GM18868 (cell line): ENCODE measurements at regions not wholly inside any gene's neighbourhood (a gene's known extent, or its start where the extent isn't known, plus 50 kb on each side); places are given as distances from the start of the nearest gene placed in this dataset.
A peak's percentile ranks its signal among the peaks of the same experiment; 100 is the strongest.
"Not testable (repeated sequence)": the region's sequence is repeated elsewhere in the genome, so short reads cannot be mapped to it uniquely, and the experiment has no call there.

Experiments
- ATAC-seq: cut with Tn5 transposase; IDR thresholded peaks from one replicate; pipeline ENCODE4 v1.9.1; 2021; ENCODE audit warnings: mild to moderate bottlenecking, moderate library complexity; ENCODE audit not compliant: unreplicated experiment

DNA sequence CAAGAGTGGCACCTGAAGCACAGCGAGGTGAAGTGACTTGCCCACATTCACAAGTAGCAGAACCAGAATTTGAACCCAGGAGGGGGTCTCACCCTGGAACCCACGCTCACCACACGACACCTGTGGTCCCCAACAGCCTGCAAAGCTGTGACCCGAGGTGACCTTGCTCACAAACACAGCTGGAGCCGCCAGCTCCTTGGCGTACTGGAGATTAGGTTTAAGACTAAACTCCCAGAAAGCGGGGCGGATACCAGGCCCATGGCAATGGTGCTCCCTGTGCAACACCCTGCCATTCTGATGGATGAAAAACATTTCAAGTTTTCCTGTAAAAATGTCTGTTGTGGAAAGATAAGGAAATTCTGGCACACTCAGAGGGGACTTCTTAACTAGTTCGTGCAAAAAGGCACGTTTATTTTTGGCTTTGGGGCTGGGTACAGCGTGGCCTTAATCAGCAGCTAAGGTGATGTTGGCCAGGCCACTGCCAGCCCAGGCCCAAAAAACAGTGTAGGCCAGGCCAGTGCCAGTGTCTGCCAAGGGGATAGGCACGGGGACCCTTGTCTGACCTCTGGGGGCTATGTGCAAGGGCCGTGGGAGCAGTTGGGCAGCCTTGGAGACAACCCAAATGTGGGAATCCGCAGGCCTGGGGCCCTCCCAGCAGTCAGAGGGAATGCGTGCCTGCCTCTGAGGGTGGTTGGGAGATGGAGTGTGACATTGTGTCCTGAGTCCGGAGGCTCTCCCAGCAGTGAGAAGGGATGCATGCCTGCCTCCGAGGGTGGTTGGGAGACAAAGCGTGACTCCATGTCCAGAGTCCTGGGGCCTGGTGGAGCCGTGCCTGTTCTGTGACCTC, 185.0 kb upstream of the HS6ST1 start:
- ATAC-seq: peak; percentile 11

DNA sequence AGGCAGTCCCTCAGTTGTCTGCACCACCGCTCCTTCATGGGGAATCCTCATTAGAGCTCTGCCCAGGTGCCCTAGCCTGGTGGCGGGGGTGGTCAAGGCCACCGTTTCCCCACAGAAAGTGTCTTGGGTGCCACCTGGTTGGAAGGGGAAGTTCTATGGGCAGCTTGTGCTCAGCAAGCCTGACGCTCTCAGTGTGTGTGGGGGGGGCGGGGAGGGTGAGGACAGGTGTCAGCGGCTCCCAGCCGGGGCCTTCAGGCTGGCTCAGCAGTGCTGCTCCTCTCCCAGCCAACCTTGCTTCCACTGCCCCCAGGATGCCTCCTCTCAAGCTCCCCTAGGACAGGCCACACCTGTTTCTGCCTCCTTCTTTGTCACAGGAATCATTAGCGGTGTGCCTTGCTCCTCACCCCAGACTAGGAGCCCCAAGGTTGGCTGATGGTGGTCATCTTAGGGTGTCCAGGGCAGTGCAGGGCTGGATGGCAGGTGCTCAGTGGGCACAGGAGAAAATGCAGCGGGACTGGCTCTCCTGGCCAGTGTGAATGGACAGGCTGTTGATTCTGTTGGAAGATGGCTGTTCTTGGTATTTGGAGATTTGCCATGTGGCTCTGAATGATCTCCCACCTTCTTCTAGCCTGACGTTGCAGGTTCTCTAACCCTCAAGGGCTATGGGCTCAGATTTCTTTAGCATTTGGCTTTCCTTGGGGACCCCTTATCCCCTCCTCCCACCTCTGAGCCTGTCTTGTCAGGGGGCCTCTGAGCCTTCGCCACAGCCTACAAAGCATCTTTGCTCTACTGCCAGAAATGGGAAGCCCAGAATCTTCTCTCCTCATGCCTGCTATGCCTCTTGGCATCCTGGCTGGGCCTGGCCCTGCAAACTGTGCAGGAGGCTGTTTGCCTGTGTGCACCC, 185.8 kb upstream of the HS6ST1 start:
- peak; percentile 64 for ATAC-seq

GRCh38 chr2:128505150-128505490, 186.5 kb upstream of the HS6ST1 start:
- no peak for ATAC-seq

- no peak for ATAC-seq
These were observed 187.2 kb upstream of the HS6ST1 start for GRCh38 chr2:128505575-128506526.

DNA sequence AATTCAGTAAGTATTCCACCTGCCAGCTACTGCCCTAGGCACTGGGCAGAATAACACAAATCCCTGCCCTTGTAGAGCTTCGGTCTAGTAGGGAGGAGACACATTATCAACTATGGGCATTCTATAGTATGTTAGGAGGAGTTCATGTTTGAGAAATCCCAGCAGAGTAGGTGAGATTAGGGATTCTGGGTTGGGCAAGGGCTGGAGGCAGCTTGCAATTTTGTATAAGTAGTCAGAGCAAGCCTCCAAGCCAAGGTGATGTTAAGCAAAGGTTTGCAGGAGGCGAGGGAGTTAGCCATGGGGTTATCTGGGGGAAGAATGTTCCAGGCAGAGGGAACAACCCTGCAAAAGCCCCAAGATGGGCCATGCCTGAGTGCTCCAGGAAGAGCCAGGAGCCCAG, 187.9 kb upstream of the HS6ST1 start:
- ATAC-seq: no peak

DNA sequence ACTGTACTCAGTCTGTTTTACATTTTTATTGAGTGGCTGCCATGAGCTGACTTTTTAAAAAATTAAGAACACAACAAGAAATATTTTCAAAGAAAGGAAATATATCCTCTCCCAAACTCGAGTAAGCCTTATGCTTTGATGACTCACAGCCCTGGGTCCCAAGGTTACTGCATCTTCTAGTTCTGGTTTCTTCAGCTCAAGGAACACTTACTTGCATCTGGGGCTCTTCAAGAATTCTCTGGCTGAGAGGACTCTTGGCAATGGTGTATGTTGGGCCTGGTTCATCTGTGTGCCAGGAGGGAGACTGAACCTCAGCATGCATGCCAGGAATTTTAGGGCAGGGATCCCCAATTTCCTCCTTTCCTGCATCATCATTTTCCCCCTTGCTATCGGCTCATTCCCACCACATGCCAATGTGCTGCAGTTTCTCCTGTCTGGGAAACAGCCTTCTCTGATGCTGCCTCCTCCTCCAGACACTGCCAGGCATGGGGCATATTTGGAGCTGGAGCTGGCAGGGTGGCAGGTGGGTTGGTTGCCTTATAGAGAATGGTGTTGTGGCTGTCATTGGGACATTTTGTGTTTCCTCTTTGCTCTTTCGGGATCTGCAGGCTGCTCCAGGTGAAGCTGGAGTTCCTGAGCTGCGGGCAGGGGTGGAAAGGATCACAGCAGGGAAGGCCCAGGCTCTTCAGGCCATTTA, 192.2 kb upstream of the HS6ST1 start:
- ATAC-seq: no peak

DNA sequence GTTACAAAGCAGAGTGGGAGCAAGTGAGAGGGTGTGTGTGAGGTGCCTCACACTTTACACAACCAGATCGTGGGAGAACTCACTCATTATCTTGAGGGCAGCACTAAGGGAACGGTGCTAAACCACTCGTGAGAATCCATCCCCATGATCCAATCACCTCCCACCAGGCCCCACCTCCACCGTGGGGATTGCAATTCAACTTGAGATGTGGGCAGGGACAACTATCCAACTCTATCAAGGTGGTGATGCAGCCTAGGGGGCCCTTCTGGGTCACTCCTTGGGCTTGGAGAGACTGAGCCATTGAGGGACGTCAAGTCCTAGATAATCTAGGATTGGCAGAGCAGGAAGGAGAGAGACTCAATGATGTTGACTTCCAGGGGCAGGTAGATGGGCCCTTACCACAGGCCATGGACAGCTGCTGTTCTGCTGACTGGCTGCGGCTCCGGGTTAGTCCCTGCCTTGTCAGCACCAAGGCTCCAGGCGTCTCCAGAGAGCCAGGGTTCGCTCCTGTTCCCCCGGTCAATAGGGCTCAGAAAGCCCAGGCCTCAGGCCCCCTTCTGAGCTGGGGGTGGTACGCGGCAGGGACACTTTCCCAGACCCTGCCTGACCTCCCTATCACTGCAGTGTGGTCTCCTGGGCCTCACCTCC, 193.2 kb upstream of the HS6ST1 start:
- ATAC-seq: no peak

GRCh38 chr2:128512379-128513115, 193.9 kb upstream of the HS6ST1 start:
- no peak for ATAC-seq

GRCh38 chr2:128513116-128513960, 194.7 kb upstream of the HS6ST1 start:
- peak; percentile 12 for ATAC-seq

DNA sequence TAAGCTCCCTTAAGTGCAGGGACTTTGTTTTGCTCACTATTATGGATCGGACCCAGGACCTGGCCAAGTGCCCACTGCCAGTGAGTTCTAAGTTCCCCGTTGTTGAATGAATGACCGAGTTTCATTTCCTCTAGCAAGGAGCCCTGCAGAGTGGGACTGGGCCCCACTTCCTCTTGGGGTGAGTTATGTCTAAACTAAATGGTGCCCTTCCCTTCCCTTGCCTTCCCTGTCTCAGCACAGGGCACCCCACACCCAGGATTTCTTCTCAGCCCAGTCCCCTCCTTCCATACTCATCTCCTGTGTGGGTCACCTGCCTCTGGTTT, 195.3 kb upstream of the HS6ST1 start:
- peak; percentile 92 for ATAC-seq

DNA sequence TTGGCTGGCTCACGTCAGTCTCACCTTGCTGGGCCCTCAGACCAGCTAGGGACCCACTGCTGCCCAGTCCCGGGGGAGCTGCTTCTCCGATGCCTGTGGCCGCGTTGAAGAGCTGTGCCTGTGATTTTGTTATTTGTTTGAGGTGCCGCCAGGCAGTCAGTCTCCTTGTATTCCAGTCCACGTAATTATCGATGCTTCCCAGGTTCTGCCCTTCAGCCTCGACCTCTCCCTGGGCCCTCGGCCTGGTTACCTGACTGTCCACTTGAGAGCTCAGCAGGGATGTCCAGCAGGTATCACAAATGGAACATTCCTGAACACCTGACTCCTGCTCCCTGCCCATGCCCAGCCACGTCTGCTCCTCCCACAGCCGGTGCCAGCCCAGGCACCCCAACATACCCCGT, 195.9 kb upstream of the HS6ST1 start:
- no peak for ATAC-seq

- no peak for ATAC-seq
These were observed 198.3 kb upstream of the HS6ST1 start for GRCh38 chr2:128516938-128517337.

- not testable (repeated sequence) for ATAC-seq
These were observed 200.4 kb upstream of the HS6ST1 start for GRCh38 chr2:128519028-128519427.

GRCh38 chr2:128519517-128520215, 201.0 kb upstream of the HS6ST1 start:
- ATAC-seq: no peak

GRCh38 chr2:128520340-128520739, 201.7 kb upstream of the HS6ST1 start:
- no peak for ATAC-seq

GRCh38 chr2:128520791-128521190, 202.1 kb upstream of the HS6ST1 start:
- peak; percentile 93 for ATAC-seq

DNA sequence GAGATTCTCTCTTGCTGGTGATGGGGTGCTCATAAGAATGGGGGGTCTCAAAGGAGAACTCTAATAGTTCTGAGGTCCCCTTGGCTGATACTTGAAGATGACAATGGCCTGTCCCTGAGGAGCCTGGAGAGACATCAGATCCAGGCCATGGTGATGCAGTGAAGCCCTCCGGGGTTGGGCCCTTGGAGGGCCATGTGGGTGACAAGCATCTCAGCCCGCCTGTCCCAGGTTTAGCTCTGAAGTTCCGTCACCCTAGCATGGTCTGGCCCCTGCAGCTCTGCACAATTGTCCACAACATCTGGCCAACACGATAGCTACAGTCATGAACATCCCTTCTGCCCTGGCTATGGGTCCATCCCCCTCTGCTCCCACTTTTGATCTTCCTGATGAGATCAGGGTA, 202.8 kb upstream of the HS6ST1 start:
- ATAC-seq: no peak

DNA sequence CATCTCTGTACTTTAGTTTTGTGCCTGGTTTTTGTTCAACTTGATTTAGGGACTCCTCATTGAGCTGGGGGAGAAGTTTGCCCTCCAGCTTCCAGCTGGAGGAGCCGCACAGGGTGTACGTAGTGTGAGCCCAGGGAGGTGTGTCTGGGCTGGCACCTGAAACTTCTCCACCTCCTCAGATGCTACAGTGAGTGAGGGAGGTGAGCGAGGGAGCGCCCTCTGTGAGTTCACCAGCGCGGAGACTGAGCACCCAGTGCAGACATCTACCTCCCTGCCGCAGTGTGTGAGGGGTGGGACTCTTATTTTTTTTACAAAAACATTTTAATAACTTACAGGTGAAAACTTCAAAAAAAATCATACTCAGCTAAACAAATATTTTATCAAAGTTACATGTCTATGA, 204.2 kb upstream of the HS6ST1 start:
- no peak for ATAC-seq
